HepG2 (cell line): ENCODE measurements at regions not wholly inside any gene's neighbourhood (a gene's known extent, or its start where the extent isn't known, plus 50 kb on each side); places are given as distances from the start of the nearest gene placed in this dataset.

Source experiments
- CTCF ChIP-seq: sonication (generic); formaldehyde crosslinking; IDR thresholded peaks from 2 replicates; pipeline ENCODE4 v1.5.0; 2020; ENCODE audit warnings: mild to moderate bottlenecking, missing genetic modification reagents, moderate library complexity
- FOSL2 ChIP-seq: sonication (generic); formaldehyde crosslinking; IDR thresholded peaks from 2 replicates; pipeline ENCODE4 v1.4.0; 2020; ENCODE audit warnings: missing genetic modification reagents
- KAT2B ChIP-seq: fragments of 150-350 bp; IDR thresholded peaks from 2 replicates; pipeline ENCODE4 v1.6.1; 2014; ENCODE audit warnings: low read depth, low read length, borderline replicate concordance
- POLR2A ChIP-seq, 2 experiments: IDR thresholded peaks; 2 replicates each; pipeline ENCODE4 v1.6.1; 2011; ENCODE audit warnings: low read depth in 2 of 2, low read length in 2 of 2, mild to moderate bottlenecking in 1 of 2, moderate library complexity in 1 of 2; ENCODE audit not compliant: insufficient read depth in 1 of 2
- SETDB1 ChIP-seq: sonication (generic); formaldehyde crosslinking; IDR thresholded peaks from 2 replicates; pipeline ENCODE4 v1.5.1; 2020; ENCODE audit warnings: missing genetic modification reagents, mild to moderate bottlenecking, borderline replicate concordance
- ZNF761 ChIP-seq: sonication (generic); formaldehyde crosslinking; conservative IDR thresholded peaks from 2 replicates; pipeline ENCODE4 v1.4.0; 2020; ENCODE audit warnings: mild to moderate bottlenecking, missing genetic modification reagents
- TF ChIP-seq, protein P1 (sequence below): sonication (generic); formaldehyde crosslinking; IDR thresholded peaks from 2 replicates; pipeline ENCODE4 v1.8.1; 2023; ENCODE audit warnings: mild to moderate bottlenecking, moderate library complexity, missing genetic modification reagents

DNA sequence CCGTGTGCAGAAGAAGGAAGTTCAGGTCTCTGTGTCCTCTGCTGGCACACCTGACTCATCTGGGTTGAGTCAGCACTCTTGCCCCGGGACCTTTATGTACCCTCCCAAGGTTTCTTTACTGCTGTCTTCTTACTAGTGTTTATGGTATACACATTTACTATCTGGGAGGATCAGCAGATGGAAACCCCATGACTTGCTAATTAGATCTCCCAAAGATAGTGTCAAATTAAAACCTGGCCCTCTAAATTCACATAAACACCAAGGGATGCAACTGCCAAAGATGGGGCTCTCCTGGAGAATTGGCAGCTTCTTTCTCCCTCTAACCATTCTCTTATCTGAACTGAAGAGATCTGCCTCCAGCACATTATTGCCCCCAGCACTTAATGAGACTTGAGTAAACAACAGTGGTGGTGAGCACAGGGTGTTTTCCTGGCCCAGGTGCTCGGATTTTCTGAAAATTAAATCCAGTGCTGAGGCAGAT, 718.1 kb upstream of the SOX9 start:
- TF ChIP-seq ZNF761 (CRISPR knock-in tag): no peak
- TF ChIP-seq FOSL2 (CRISPR knock-in tag): no peak
- TF ChIP-seq KAT2B: no peak
- no peak for TF ChIP-seq POLR2A (IDR thresholded peaks at IDR 0.05; ENCODE audit: insufficient read depth in 1 of 2, low read depth in 2 of 2, low read length in 2 of 2)
- TF ChIP-seq, protein P1, sequence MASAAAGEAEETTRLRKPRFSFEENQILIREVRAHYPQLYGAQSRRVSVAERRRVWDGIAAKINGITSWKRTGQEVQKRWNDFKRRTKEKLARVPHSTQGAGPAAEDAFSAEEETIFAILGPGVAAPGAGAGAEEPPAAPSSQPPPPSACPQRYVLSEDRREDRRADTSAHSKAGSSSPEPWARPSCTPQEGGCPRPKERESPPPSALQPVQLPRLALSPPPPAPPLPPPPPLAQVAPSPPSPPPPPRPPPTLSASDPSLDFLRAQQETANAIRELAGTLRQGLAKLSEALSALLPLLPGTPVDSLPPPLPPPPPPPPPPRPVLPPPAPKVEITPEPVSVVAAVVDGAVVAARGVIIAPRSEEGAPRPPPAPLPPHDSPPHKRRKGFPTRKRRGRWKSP (CRISPR knock-in tag): no peak
- TF ChIP-seq CTCF (CRISPR knock-in tag): no peak
- TF ChIP-seq SETDB1: no peak
